HPDE6-E6E7 (cell line): ENCODE measurements at regions not wholly inside any gene's neighbourhood (a gene's known extent, or its start where the extent isn't known, plus 50 kb on each side); places are given as distances from the start of the nearest gene placed in this dataset.
"Not testable (repeated sequence)": the region's sequence is repeated elsewhere in the genome, so short reads cannot be mapped to it uniquely, and the experiment has no call there.

Experiments
- DNase-seq: peaks from one replicate; pipeline ENCODE4 v3.0.0; 2011; ENCODE audit warnings: missing footprints; ENCODE audit errors: extremely low spot score

DNA sequence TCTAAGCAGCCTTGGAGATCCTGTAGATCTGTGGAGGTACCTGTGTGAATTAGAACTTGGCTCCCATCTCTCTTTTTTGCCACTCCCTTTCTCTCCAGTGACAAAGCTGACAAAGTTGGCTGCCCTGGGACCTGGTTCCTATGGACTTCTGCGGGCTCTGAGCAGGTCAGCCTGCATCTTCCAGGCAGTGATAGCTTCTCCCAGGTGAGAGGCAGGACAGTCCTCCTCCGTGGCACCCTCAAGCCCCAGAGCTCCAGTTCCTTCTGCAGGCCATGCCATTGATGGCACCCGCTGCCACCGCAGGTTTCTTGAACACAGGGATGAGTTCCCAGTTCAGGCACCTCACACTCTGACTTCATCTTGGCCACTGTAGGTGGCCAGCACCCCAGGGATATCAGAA is 73.5 kb upstream of the GRB10 start:
- DNase-seq: no peak

DNA sequence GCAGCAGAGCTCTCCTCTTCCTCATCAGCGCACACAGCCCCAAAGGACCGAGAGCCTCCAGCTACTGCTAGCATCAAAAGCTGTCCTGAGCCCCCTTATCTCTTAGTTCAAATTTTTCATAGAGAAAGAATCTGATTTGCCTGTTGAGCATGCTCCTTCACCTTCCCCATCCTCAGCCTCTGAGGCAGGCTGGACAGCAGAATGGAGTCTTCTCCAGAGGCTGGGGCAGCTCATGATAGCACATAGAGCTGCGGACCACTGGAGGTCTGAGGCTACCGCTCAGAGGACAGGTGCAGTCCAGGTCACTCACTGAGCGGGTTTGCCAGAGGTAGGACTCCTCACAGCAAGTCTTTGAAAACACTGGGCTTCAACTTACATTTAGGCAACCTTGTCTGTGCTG is 72.8 kb upstream of the GRB10 start:
- DNase-seq: no peak

DNA sequence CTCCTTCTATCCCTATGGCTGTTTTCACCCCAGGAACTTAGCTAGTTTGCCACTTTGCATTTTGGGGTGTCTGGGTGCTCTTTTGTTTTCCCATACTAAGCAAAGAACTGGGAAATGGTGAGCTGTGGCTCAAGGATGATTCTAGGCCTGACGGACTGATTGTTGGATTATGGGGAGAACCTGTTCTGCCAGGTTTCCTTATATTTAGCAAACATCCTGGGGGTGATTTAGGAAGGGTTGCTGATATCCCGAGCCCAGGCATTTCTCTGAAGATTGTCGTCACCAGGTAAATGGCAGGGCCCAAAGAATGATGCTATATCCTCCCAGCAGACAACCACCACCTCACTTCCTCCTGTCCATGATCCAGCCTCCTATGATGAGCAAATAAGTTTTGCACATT is 72.1 kb upstream of the GRB10 start:
- DNase-seq: no peak

DNA sequence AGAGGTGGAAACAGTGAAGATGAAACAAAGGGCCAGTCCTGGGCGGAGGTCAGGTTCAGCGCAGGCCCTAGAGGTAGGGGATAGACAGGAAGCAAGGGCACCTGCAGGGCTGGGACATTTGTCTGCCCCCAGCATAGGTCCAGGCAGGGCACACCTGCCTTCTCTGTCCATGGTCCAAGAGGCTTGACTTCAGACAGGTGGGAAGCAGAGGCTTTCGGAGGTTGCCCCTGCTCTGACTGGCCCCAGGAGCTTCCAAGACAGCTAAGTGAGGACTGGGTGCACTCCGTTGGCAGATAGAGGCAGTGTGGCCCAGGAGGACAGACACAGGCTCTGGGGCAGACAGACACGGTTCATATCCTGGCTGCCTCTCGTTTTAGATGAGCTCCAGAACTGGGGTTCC is 71.6 kb upstream of the GRB10 start:
- no peak for DNase-seq

DNA sequence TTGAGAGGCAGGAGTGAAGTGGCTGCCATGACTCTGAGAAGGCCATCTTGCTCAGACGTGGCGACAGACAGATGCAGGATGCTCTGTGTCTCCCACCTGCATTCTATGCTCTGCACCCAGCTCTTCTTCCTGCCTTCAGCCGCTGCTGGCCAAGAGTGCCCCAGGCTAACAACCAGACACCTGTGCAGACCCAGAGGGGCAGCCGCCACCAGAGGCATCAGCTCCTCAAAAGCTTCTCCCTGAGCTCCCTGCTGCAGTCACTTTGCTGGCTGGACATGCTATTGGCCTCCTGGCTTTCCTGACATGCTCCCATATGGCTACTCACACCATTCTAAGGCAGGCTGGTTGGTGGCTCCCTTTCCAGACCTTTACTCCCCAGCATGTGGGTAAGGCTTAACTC is 70.6 kb upstream of the GRB10 start:
- DNase-seq: no peak

GRCh38 chr7:50852901-50853300 is 70.2 kb upstream of the GRB10 start:
- no peak for DNase-seq

- no peak for DNase-seq
Observed at GRCh38 chr7:50851891-50852290, 69.2 kb upstream of the GRB10 start.

DNA sequence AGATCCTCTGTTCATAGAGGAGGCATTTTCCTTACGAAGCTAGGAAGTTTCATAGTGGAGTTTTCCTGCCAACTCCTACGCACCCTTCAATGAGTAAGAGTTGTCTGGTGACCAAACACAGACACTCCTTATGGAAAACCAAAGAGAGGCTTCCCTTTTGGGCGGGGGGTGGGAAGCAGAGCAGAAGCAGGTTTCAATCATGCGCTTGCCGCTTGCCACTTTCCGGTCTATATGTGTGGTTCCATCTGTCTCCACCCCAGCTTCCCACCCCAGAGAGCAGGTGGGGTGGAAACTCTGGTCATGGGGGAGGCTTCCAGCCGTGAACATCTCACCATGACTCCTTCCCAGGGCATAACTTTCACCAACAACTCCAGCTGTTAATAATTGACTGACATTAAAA is 68.8 kb upstream of the GRB10 start:
- DNase-seq: no peak

GRCh38 chr7:50849991-50850390 is 67.3 kb upstream of the GRB10 start:
- no peak for DNase-seq

GRCh38 chr7:50848203-50848602 is 65.5 kb upstream of the GRB10 start:
- no peak for DNase-seq

GRCh38 chr7:50844861-50845260 is 62.2 kb upstream of the GRB10 start:
- DNase-seq: not testable (repeated sequence)

GRCh38 chr7:50842041-50842440 is 59.3 kb upstream of the GRB10 start:
- DNase-seq: no peak

- peak; percentile 39 for DNase-seq
Observed at GRCh38 chr7:50838675-50839377, 56.1 kb upstream of the GRB10 start.

DNA sequence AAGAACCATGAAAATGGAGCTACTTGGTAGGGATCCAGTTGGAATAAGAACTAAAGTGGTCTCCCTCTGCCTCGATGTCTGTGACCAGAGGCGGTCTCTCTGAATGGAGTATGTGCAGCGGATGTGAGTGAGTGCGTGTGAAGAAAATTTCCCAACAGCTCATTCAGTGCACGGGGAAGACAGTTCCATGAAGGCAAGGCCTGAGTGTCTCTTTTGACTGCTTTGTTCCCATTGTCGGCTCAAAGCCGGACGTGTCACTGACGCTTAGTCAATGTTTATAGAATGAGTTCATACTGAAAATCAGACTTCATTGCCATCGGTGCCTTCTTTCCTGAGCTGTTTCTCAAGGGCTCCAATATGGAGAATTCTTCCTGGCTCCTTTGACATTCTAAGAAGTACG is 55.3 kb upstream of the GRB10 start:
- peak; percentile 57 for DNase-seq

GRCh38 chr7:50836646-50837045 is 54.0 kb upstream of the GRB10 start:
- no peak for DNase-seq

DNA sequence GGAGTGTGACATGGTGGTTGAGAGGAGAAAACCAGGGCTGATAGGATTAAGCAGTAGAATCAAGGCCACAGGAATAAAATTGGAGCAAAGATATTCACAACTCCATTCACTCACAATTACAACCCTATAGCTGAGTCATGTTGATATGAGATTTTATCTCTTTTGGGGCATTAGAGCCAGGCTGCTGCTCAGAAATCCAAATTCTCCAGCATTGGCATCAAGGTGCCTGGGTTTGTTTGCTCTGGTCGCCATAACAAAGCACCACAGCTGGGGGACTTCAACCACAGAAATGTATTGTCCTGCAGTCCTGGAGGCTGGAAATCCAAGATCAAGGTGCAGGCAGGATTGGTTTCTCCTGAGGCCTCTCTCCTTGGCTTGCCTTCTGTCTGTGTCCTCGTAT is 52.5 kb upstream of the GRB10 start:
- DNase-seq: no peak

DNA sequence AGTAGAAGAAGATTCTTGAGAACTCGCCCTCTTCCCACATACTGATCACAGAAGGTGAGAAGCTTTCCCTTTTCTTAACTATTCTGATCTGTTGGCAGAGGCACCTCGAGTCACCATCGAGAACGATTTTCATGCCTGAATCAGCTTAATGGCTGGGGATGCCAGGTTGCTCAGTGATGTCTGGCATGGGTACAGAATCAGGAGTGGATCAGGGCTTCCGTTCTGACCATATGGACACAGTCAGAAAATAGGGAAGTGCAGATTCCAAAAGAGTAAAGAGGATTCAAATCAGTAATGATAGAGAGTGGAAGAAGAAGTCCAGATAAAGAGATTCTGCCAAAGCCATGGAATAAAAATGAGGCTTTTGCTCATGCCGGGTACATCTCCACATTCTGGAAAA is 52.0 kb upstream of the GRB10 start:
- DNase-seq: no peak

- no peak for DNase-seq
Observed at GRCh38 chr7:50834031-50834535, 51.4 kb upstream of the GRB10 start.

- peak; percentile 57 for DNase-seq
Observed at GRCh38 chr7:50832744-50833143, 50.0 kb upstream of the GRB10 start.
